Peyer's patch (tissue), 4 donors: ENCODE measurements at regions not wholly inside any gene's neighbourhood (a gene's known extent, or its start where the extent isn't known, plus 50 kb on each side); places are given as distances from the start of the nearest gene placed in this dataset.
"Not testable (repeated sequence)": the region's sequence is repeated elsewhere in the genome, so short reads cannot be mapped to it uniquely, and the experiment has no call there.

Experiments used
- DNase-seq, 3 donors: peaks; one replicate each; pipeline ENCODE4 v3.0.0-alpha.2; 2017 to 2019
- H3K27ac ChIP-seq, 4 donors: fragments of 200-600 bp; sonication (generic); one replicate each; pipeline ENCODE4 v1.5.1; 2016 to 2019
- H3K27me3 ChIP-seq, 2 donors: fragments of 200-600 bp; sonication (generic); one replicate each; pipeline ENCODE4 v1.5.1; 2019
- H3K36me3 ChIP-seq, 3 donors: fragments of 200-600 bp; sonication (generic); one replicate each; pipeline ENCODE4 v1.5.1; 2016 to 2019
- H3K4me1 ChIP-seq, 4 donors: fragments of 200-600 bp; sonication (generic); one replicate each; pipeline ENCODE4 v1.5.1; 2016 to 2019
- H3K4me3 ChIP-seq, 4 donors: fragments of 200-600 bp; sonication (generic); 1 replicate in 3 of 4; 2 replicates in 1 of 4; pipeline ENCODE4 v1.5.1; 2016 to 2019; ENCODE audit warnings: mild to moderate bottlenecking in 1 of 4
- H3K9me3 ChIP-seq, 4 donors: fragments of 200-600 bp; sonication (generic); one replicate each; pipeline ENCODE4 v1.5.1; 2016 to 2019; ENCODE audit warnings: mild to moderate bottlenecking in 1 of 4
- POLR2A ChIP-seq, 2 donors: fragments of 450-650 bp; IDR thresholded peaks; one replicate each; pipeline ENCODE4 v1.5.1; 2017; ENCODE audit warnings: antibody characterized with exemption in 2 of 2, mild to moderate bottlenecking in 2 of 2, moderate library complexity in 2 of 2
- TF ChIP-seq, protein P1 (sequence below), 6 experiments: fragments of 450-650 bp in 4 of 6; fragments of 200-600 bp in 2 of 6; sonication (generic) in 1 of 6; IDR thresholded peaks; one replicate each; pipeline ENCODE4 v1.5.1; 2017 to 2019; ENCODE audit warnings: antibody characterized with exemption in 6 of 6, mild to moderate bottlenecking in 3 of 6, moderate library complexity in 1 of 6

DNA sequence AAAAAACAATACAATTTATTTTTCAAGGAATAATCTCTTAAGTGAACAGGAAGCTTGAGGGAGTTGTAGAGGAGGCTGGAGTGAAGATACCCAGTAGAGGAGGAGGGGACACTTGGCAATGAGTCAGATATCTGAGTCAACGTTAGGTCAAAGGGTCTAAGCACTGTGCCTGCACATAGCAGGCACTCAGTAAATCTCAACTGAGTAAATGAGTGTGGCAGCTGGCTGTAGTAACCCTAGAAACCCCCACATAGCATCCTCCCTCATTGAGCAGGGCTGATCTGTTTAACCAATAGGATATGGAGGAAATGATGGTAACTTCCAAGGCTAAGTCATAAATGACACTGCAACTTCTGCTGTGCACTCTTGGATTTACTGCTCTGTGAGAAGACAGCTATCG, 186.0 kb upstream of the FAM241A start:
- H3K27ac ChIP-seq = no peak overlapping the region
- H3K9me3 ChIP-seq = no peaks in the 10 kb centered on the region
- H3K36me3 ChIP-seq = no peaks in the 10 kb centered on the region
- no peaks in the 10 kb centered on the region for H3K27me3 ChIP-seq
- H3K4me3 ChIP-seq = no peak overlapping the region
- TF ChIP-seq, protein P1, sequence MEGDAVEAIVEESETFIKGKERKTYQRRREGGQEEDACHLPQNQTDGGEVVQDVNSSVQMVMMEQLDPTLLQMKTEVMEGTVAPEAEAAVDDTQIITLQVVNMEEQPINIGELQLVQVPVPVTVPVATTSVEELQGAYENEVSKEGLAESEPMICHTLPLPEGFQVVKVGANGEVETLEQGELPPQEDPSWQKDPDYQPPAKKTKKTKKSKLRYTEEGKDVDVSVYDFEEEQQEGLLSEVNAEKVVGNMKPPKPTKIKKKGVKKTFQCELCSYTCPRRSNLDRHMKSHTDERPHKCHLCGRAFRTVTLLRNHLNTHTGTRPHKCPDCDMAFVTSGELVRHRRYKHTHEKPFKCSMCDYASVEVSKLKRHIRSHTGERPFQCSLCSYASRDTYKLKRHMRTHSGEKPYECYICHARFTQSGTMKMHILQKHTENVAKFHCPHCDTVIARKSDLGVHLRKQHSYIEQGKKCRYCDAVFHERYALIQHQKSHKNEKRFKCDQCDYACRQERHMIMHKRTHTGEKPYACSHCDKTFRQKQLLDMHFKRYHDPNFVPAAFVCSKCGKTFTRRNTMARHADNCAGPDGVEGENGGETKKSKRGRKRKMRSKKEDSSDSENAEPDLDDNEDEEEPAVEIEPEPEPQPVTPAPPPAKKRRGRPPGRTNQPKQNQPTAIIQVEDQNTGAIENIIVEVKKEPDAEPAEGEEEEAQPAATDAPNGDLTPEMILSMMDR (IDR thresholded peaks at IDR 0.05) = no peak
- TF ChIP-seq POLR2A (IDR thresholded peaks at IDR 0.05) = no peak
- peak in 1 of 3 donors; percentile 69 for DNase-seq
- no peaks in the 10 kb centered on the region for H3K4me1 ChIP-seq

DNA sequence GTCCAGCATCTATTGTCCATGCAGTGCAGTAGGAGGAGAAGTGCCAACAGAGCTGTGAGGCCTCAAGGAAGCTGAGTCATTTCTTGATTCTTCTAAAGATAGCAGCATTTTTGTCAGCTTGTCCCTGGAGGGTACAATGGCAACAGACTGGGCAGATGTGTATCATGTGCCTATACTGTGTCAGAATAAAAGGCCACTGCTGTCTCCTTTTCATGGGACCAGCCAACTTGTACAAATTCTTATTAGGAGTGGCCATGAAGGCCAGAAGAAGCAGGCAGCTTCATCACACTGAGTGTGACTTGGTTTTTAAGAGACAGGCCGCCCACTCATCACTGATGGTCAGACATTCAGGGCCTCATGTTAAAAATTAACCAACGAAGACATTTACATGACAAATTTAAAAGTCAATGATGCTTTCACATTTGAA, 185.0 kb upstream of the FAM241A start:
- Histone ChIP-seq H3K9me3 (no peaks in the 10 kb centered on the region), H3K4me1 (no peaks in the 10 kb centered on the region), H3K27me3 (no peaks in the 10 kb centered on the region), H3K36me3 (no peaks in the 10 kb centered on the region), H3K27ac (no peak overlapping the region), H3K4me3 (no peak overlapping the region)
- no peak for DNase-seq
- no peak for TF ChIP-seq POLR2A (IDR thresholded peaks at IDR 0.05)
- TF ChIP-seq, protein P1 (IDR thresholded peaks at IDR 0.05) = no peak

DNA sequence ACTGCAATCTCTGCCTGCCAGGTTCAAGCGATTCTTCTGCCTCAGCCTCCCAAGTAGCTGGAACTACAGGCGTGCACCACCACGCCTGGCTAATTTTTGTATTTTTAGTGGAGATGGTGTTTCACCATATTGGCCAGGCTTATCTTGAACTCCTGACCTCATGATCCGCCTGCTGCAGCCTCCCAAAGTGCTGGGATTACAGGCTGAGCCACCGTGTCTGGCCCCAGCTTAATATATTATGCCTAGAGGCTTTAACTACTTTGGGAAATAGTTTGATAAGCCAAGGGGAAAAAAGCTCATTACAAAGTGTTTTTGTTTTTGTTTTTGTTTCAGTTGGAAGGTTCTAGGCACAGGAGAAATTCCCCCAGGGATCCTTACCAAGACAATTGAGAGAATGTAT, 184.2 kb upstream of the FAM241A start:
- not testable (repeated sequence) for H3K9me3 ChIP-seq, H3K4me1 ChIP-seq, H3K4me3 ChIP-seq, H3K36me3 ChIP-seq, H3K27me3 ChIP-seq, DNase-seq, H3K27ac ChIP-seq

DNA sequence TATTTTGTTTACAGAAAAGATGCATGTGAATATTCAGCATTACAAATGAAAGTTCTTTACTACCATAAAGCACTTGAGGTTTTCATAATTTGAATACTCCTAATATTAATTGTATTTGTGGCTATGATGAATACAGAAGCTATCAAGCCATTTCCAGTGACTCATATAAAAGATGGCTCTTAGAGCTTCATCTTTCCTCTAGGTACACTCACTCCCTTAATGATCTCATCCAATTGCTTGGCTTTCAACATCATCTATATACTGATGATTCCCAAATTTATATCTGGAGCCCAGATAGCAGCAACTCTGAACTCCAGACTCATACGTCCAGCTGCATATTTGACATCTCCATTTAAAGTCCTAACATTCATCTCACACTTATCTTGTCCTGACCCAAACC, 183.4 kb upstream of the FAM241A start:
- Histone ChIP-seq H3K9me3 (no peaks in the 10 kb centered on the region), H3K4me3 (no peak overlapping the region), H3K36me3 (no peaks in the 10 kb centered on the region), H3K4me1 (no peaks in the 10 kb centered on the region), H3K27me3 (no peaks in the 10 kb centered on the region), H3K27ac (no peak overlapping the region)
- DNase-seq = no peak
- TF ChIP-seq, protein P1 (IDR thresholded peaks at IDR 0.05) = no peak
- TF ChIP-seq POLR2A (IDR thresholded peaks at IDR 0.05) = no peak

DNA sequence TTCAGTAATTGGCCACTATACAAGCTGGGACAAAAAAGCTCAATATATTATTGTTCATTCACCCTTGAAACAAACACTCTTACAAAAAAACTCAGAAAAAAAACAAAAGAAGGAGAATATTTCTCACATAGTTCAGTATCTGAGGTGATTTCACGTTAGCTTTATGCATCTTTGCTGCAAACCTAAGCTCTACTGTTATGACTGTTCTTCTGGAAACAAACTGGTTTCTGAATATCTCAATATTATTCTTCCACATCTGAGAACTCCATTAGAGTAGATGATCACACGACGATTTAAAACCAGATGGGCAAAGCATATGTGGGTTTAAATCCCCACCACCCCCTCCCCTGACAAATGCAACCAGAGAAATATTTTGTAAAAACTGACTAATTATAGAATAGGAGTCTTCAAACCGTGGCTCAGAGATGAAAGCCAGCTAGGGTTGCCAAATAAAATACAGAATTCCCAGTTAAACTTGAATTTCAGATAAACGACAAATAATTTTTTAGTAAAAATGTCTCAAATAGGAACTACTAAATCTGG, 182.0 kb upstream of the FAM241A start:
- H3K36me3 ChIP-seq = no peaks in the 10 kb centered on the region
- H3K27ac ChIP-seq = no peak overlapping the region
- no peaks in the 10 kb centered on the region for H3K4me1 ChIP-seq
- DNase-seq = no peak
- H3K27me3 ChIP-seq = no peaks in the 10 kb centered on the region
- TF ChIP-seq, protein P1 (IDR thresholded peaks at IDR 0.05) = no peak
- TF ChIP-seq POLR2A (IDR thresholded peaks at IDR 0.05) = no peak
- H3K9me3 ChIP-seq = no peaks in the 10 kb centered on the region
- no peak overlapping the region for H3K4me3 ChIP-seq

DNA sequence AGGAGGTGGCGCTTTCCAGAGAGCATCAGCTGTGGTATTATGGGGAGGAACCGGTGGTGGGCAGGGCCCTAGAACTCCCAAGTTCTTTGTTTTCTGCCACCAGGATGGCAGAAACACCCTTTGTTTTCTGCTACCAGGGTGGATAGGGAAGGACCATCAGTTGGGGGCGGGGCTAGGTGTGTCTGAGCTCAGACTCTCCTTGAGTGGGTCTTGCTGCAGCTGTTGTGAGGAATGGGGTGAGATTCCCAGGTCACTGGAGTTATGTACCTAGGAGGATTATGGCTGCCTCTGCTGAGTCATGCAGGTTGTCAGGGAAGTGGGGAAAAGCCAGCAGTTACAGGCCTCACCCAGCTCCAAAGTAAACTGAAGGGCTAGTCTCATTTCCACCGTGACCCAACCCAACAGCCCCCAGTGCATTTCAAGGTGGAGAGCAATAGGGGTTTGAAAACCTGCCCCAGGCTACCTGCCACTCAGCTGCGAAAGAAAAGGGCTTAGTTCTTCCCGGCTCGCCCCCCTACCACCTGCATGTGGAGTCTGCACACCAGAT, 167.8 kb upstream of the FAM241A start:
- no peaks in the 10 kb centered on the region for H3K9me3 ChIP-seq
- H3K36me3 ChIP-seq = no peaks in the 10 kb centered on the region
- TF ChIP-seq, protein P1 (IDR thresholded peaks at IDR 0.05) = no peak
- no peak for TF ChIP-seq POLR2A (IDR thresholded peaks at IDR 0.05)
- no peak overlapping the region for H3K27ac ChIP-seq
- H3K4me3 ChIP-seq = no peak overlapping the region
- DNase-seq = peak in 2 of 3 donors; percentile 55 to 70
- no peaks in the 10 kb centered on the region for H3K4me1 ChIP-seq
- no peaks in the 10 kb centered on the region for H3K27me3 ChIP-seq
